HG03575 (cell line): ENCODE measurements at regions not wholly inside any gene's neighbourhood (a gene's known extent, or its start where the extent isn't known, plus 50 kb on each side); places are given as distances from the start of the nearest gene placed in this dataset.

Experiments used
- ATAC-seq: cut with Tn5 transposase; IDR thresholded peaks from one replicate; pipeline ENCODE4 v1.9.1; 2021; ENCODE audit not compliant: unreplicated experiment, insufficient number of reproducible peaks, low FRiP score; ENCODE audit errors: extremely low read depth

- no peak for ATAC-seq
Observed at GRCh38 chr3:150148227-150148626, 177.5 kb upstream of the PFN2 start.

GRCh38 chr3:150147776-150148175 is 177.1 kb upstream of the PFN2 start:
- ATAC-seq: no peak

GRCh38 chr3:150146991-150147761 is 176.5 kb upstream of the PFN2 start:
- ATAC-seq: no peak

DNA sequence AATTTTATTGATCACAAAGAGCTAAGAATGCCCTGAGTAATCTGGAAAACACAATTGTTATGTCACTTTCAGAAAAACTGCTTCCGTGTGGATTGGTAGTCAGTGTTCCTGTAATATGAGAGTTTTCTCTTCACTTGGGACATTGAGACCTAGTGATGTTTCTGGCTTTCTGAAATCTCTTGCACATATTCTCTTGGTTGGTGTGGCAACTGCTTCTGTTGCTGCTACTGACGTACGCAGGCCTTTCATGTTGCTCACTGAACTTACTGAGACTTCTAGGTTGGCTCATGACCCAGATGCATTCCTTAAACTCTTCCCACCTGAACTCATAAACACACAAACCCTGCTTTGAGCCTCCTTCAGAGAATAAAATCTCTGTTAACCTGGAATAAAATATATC is 175.0 kb upstream of the PFN2 start:
- no peak for ATAC-seq

- no peak for ATAC-seq
Observed at GRCh38 chr3:150144191-150144708, 173.6 kb upstream of the PFN2 start.

GRCh38 chr3:150142936-150143335 is 172.2 kb upstream of the PFN2 start:
- ATAC-seq: no peak

DNA sequence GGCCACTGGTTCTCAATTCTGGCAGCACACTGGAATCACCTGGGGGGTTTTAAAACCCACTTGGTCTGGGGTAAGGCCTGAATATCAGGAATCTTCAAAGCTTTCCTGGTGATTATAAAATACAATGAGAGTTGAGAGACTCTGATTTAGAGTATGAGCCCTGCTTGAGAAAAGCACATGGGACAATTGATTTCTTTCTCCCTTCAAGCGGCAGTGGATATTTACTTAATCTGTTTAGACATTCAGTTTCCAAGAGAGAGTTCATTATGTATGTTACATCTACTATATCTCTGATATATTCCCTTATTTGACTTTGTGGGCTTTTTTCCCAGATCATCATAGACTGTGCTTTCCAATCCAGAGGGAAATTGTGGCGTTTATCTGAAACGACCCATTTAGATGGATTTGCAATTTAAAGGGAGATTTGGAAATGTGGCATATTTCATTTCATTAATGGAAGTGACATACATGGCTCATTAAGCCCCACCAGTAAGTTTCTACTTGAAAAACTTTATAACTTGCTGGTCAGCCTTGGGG is 171.2 kb upstream of the PFN2 start:
- ATAC-seq: no peak

DNA sequence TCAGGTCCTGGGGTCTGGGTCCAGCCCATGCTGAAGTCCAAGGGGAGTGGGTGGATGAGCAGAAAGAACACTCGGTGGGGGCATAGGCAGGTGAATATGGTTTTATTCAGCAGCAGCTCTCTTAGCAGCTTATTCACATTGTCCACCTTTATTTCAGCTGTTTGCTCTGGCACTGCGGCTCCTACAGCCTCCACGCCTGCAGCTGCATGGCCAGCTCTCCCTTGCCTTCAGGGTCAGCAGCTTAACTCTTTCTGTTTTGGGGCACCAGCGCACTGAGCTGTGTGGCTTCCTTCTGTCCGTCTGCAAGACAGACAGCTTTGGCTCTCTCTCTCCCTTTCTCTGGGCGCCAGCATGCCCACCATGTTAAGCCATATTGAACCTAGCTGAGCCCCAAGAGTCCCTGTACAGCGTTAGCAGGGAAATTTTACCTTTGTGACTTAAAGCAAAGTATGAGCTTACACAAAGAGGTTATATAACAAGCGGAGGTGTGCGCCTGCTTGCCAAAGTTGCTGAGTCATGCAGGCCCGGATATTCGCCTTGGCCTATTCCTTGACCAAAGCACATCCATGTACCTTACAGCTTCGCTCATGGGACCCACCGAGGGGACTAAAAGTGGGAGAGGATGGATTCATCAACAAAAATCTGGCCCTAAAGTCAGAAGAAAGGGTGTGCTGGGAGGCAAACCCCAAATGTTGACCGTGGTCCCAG is 170.1 kb upstream of the PFN2 start:
- ATAC-seq: no peak

DNA sequence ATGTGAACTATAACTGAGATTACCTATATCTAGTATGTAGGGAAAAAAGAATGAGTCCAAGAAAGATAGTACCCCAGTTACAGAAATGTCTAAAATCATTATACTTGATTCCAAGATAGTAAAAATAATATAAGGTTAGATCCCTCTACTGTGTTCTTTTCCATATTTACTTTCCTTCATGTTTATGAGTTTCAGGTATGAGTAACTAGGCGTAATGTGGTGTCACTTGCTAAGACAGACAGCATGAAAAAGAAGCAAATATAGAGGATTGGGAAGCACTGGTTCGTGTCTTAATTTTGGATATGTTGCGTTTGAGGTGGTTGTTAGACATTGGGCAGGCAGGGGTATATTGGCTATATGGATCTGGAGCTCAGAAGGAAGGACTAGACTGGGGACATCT is 168.1 kb upstream of the PFN2 start:
- no peak for ATAC-seq

DNA sequence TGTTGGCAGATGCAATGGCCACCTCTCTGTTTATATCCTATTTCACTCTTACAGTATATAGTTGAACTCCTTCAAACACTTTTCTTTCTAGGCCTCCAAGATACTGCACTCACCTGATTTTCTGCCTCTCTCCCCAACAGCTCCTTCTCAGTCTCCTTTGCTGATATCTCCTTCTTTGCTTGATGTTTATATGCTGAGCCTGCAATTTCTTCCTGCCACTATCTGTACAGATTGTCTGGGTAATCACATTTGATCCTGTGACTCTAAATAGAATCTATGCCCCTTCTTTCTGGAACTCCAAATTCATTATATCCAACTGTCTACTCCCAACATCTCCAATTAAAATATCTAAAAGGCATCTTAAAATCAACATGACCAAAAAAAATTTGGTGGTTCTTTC is 165.5 kb upstream of the PFN2 start:
- ATAC-seq: no peak

DNA sequence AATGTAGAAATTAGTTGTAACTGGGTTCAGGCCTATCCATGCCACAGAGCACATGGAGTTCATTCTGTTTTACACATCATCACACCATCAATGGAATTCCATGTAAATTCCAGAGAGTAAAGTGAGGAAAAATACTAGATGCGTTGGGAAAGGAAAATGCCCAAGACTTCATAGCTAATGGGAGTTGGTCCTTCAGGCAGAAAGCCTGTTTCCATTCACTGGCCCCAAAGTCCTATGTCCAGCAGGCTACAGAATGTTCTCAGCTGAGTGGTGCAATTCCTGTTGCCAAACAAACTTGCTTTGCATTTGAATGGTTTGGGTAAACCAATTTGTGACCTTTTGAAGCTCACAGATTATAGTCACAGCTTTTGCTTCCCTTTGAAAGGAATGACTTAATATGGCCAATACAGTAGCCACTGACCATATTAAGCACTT is 164.6 kb upstream of the PFN2 start:
- no peak for ATAC-seq

GRCh38 chr3:150133293-150133692 is 162.6 kb upstream of the PFN2 start:
- ATAC-seq: no peak

DNA sequence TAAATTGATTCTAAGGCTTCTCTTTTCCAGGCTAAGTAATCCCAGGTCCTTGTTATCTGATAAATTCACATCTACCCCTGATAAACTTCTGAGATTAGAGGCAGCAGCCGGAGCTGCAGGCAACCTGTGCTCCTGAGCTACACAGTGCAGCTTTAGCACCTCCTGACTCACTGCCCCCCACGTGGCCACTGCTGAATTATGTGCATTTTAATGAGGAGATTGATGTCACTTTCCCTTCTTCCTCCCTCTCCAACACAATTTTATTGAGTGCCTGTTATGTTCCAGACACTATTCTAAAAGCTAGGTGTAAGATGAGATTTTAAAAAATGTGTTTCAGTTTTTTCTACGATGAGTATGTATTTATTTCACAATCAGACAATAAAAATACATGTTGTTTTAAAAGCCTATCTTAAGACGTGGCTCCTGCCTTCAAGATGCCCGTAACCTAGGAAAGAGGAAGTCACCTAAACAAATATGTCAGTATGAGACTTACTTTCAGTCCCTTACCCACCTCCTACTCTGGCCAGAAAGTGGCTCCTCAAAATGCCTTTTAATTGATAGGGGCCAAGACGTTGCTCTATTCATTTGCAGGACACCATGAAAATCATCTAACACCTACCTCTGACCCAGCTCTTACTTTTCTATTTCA is 161.5 kb upstream of the PFN2 start:
- no peak for ATAC-seq

DNA sequence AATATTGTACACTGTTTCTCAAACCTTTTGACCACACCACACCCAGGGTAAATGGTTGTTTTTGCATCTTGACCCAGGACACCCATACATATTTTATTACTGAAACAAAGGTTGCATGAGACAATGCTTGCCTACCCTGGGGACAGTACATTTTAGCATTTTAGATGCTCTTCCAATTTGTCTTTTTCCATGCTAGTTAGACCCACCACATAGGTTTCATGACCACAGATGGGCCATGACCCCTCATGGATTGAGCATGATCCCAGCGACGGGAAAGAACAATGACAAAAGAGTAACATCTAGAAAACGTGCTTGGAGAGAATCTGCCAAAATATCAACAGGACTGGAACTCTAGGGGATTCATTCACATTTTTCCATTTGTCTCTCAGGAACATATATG is 161.0 kb upstream of the PFN2 start:
- ATAC-seq: no peak

- ATAC-seq: no peak
Observed at GRCh38 chr3:150130404-150131100, 159.9 kb upstream of the PFN2 start.

GRCh38 chr3:150129166-150129565 is 158.5 kb upstream of the PFN2 start:
- no peak for ATAC-seq

DNA sequence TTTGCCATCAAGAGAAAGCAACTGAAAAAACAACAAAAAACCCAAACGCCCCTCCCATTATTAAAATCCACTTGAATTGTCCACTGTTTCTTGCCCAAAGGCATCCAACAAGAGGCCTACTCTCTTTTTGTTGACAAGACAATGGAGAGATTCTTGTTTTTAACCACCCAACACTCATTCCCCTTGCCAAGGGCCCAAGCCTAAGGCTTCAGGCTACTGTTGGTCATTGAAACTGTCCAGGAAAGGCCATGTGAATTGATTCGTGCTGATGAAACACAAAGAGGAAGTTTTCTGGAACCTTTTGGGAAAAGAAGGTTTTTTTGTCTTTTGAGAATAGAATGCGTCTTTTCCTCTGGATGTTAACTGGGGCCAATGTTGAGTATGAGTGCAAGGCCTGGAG is 157.4 kb upstream of the PFN2 start:
- ATAC-seq: no peak

DNA sequence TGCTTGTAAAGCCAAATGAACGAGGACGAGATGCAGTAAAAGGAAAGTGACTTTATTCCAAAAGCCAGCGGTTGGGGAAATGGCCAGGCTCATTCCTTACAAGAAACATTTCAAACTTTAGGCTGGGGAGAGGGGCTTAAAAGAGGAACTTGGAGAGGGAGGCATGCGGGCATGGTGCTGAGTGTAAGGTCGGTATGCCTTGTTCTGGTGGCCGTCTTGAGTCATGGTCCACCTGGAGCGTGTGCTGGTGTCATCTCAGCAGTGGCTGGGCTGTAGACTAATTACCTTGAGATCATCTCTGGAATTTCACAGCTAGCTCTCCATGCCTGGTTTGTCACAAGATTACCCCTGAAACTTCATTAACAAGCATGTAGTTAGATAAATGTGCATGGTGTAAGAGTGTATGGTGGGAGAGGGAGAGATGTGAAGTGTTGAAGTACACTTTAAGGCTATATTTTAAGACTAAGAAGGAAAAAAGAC is 156.4 kb upstream of the PFN2 start:
- no peak for ATAC-seq

GRCh38 chr3:150124142-150124541 is 153.4 kb upstream of the PFN2 start:
- ATAC-seq: no peak
